ENCODE measurements at regions not wholly inside any gene's neighbourhood (a gene's known extent, or its start where the extent isn't known, plus 50 kb on each side); places are given as distances from the start of the nearest gene placed in this dataset.

- H2AFZ ChIP-seq (ENCODE audit: low read depth, low read length) = no peak overlapping the region
- H4K20me1 ChIP-seq (ENCODE audit: insufficient read depth, low read length) = no peaks in the 10 kb centered on the region
- H3K4me2 ChIP-seq (ENCODE audit: low read length) = no peak overlapping the region
- no peak overlapping the region for H3K27ac ChIP-seq (ENCODE audit: low read length)
- peaks cover 4% of the 10 kb centered on the region; the same call in 1 of the 2 replicates for H3K27me3 ChIP-seq (ENCODE audit: low read depth, low read length)
- H3K4me1 ChIP-seq (ENCODE audit: low read length) = no peaks in the 10 kb centered on the region
- H3K79me2 ChIP-seq (ENCODE audit: low read length) = no peaks in the 10 kb centered on the region
- no peaks in the 10 kb centered on the region for H3K9me3 ChIP-seq (ENCODE audit: insufficient read depth, low read length)
- TF ChIP-seq CTCF (IDR thresholded peaks at IDR 0.05; ENCODE audit: low read depth, low read length) = no peak
- TF ChIP-seq EZH2phosphoT487 (IDR thresholded peaks at IDR 0.05; ENCODE audit: low read depth) = no peak
- no peak overlapping the region for H3K4me3 ChIP-seq (ENCODE audit: low read length)
- H3K36me3 ChIP-seq (replicated peaks; ENCODE audit: low read depth, low read length) = no peaks in the 10 kb centered on the region
- no peak overlapping the region for H3K9ac ChIP-seq (ENCODE audit: low read length)
Observed at GRCh38 chr6:20349225-20349624, 52.5 kb upstream of the E2F3 start.

GRCh38 chr6:20350215-20350614 lies 51.5 kb upstream of the E2F3 start:
- Histone ChIP-seq H3K9me3 (ENCODE audit: insufficient read depth, low read length) (no peaks in the 10 kb centered on the region), H3K4me3 (ENCODE audit: low read length) (no peak overlapping the region), H3K4me2 (ENCODE audit: low read length) (no peak overlapping the region), H3K27ac (ENCODE audit: low read length) (no peak overlapping the region), H3K79me2 (ENCODE audit: low read length) (no peaks in the 10 kb centered on the region), H4K20me1 (ENCODE audit: insufficient read depth, low read length) (no peaks in the 10 kb centered on the region), H3K9ac (ENCODE audit: low read length) (no peak overlapping the region), H2AFZ (ENCODE audit: low read depth, low read length) (no peak overlapping the region), H3K4me1 (ENCODE audit: low read length) (no peaks in the 10 kb centered on the region), H3K36me3 (replicated peaks; ENCODE audit: low read depth, low read length) (no peaks in the 10 kb centered on the region), H3K27me3 (ENCODE audit: low read depth, low read length) (peaks cover 4% of the 10 kb centered on the region; the same call in 1 of the 2 replicates)
- TF ChIP-seq CTCF (IDR thresholded peaks at IDR 0.05; ENCODE audit: low read depth, low read length) (no peak), EZH2phosphoT487 (IDR thresholded peaks at IDR 0.05; ENCODE audit: low read depth) (no peak)

- Histone ChIP-seq H3K9ac (ENCODE audit: low read length) (no peak overlapping the region), H3K4me3 (ENCODE audit: low read length) (no peak overlapping the region)
- TF ChIP-seq CTCF (IDR thresholded peaks at IDR 0.05; ENCODE audit: low read depth, low read length) (no peak), EZH2phosphoT487 (IDR thresholded peaks at IDR 0.05; ENCODE audit: low read depth) (no peak)
Observed at GRCh38 chr6:20351534-20351933, 50.1 kb upstream of the E2F3 start.

More at GRCh38 chr6:20351534-20351933, 50.1 kb upstream of the E2F3 start:
- no peak overlapping the region for H3K4me2 ChIP-seq (ENCODE audit: low read length)
- no peaks in the 10 kb centered on the region for H4K20me1 ChIP-seq (ENCODE audit: insufficient read depth, low read length)
- no peaks in the 10 kb centered on the region for H3K79me2 ChIP-seq (ENCODE audit: low read length)
- H3K27me3 ChIP-seq (ENCODE audit: low read depth, low read length) = peaks cover 4% of the 10 kb centered on the region; the same call in 1 of the 2 replicates
- H3K36me3 ChIP-seq (replicated peaks; ENCODE audit: low read depth, low read length) = no peaks in the 10 kb centered on the region
- H3K4me1 ChIP-seq (ENCODE audit: low read length) = no peaks in the 10 kb centered on the region
- no peaks in the 10 kb centered on the region for H3K9me3 ChIP-seq (ENCODE audit: insufficient read depth, low read length)
- H3K27ac ChIP-seq (ENCODE audit: low read length) = no peak overlapping the region
- no peak overlapping the region for H2AFZ ChIP-seq (ENCODE audit: low read depth, low read length)
